D721Med (cell line): ENCODE measurements at regions not wholly inside any gene's neighbourhood (a gene's known extent, or its start where the extent isn't known, plus 50 kb on each side); places are given as distances from the start of the nearest gene placed in this dataset.

ENCODE experiments used
- DNase-seq: peaks from one replicate; pipeline ENCODE4 v3.0.0; 2011; ENCODE audit warnings: low spot score; ENCODE audit not compliant: insufficient read length
- FAIRE-seq: peaks from 2 replicates; lab custom pipeline; 2011; peaks lifted over from hg19 to GRCh38; lab: Jason Lieb, UNC
- TF ChIP-seq, protein P1 (sequence below): IDR thresholded peaks from 2 replicates; pipeline ENCODE4 v1.5.1; 2012; ENCODE audit warnings: mild to moderate bottlenecking, control low read depth; ENCODE audit not compliant: insufficient read depth; ENCODE audit errors: missing control alignments

DNA sequence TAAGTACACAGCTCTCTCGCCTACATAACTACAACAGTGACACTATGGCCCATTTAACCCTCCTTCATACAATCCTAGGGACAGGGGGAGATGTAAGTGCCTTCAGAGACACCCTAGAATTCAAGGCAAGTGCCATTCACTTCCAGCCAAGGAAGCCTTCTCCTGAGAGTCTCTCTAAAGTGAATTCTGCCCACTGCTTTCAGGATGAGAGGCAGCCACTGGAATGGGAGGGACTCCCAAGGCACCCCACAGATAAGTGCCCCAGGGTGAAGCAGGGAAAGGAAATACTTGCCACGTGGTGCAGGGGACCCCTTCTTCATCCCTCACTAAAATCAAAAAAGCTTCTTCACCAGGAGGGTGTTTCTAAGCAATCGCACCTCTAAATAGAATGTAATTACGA, 283.7 kb downstream of the ZNF608 start:
- no peak for DNase-seq
- no peak for FAIRE-seq
- TF ChIP-seq, protein P1, sequence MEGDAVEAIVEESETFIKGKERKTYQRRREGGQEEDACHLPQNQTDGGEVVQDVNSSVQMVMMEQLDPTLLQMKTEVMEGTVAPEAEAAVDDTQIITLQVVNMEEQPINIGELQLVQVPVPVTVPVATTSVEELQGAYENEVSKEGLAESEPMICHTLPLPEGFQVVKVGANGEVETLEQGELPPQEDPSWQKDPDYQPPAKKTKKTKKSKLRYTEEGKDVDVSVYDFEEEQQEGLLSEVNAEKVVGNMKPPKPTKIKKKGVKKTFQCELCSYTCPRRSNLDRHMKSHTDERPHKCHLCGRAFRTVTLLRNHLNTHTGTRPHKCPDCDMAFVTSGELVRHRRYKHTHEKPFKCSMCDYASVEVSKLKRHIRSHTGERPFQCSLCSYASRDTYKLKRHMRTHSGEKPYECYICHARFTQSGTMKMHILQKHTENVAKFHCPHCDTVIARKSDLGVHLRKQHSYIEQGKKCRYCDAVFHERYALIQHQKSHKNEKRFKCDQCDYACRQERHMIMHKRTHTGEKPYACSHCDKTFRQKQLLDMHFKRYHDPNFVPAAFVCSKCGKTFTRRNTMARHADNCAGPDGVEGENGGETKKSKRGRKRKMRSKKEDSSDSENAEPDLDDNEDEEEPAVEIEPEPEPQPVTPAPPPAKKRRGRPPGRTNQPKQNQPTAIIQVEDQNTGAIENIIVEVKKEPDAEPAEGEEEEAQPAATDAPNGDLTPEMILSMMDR: no peak

DNA sequence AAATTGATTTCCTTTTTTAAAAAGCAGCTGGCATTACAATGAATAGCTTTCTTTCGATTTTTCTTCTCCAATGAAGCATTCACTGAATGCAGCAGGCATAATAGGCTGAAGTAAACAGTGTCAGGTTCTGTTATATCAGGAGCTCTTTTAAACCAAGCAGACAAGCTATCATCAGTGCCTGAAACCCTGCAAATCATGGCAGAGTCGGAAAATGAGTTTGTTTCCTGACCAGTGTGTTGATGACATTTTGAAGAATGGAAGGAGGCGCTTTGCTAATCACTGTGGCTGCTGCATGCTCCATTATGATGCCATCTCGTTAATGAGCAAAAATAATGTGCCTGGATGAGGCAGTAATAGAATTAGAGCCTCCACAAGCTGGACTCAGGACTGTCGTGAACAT, 284.5 kb downstream of the ZNF608 start:
- DNase-seq: no peak
- TF ChIP-seq, protein P1: no peak
- no peak for FAIRE-seq

DNA sequence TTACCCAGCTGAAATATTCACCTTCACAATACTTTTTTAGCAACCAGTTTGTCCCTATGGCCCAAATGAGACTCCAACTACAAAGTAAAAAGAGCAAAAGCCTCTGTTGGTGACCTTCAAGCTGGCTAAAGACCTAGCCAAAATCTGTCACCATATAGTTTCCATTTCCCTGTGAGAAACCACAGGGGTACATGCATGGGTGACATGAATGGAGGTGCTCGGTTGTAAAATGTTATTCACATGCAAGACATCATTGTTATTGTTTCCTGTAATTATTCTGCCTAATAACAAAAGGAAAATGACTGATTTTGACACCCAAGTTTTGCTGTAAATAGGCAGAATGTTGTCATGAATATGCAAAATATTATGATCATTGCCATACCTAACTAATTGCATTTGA, 285.3 kb downstream of the ZNF608 start:
- no peak for DNase-seq
- no peak for FAIRE-seq
- TF ChIP-seq, protein P1: no peak

DNA sequence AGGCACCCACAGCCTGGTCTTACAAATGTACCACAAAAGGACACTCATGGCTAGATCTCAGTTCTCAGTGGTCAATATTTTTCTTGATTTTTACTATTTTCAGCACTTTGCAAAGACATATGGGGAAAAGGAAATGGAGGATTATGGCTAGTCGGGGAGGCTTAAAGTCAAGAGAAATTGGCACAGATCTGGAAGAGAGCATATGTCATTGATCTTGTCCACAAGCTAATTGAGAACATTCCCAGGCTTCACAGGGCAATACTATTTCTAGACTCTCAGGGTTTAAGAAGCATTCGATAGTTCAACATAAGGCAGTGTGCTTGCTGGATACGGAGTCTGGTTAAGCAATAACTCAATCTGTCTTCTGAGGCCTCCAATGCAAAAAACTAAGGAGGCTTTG, 285.8 kb downstream of the ZNF608 start:
- TF ChIP-seq, protein P1: no peak
- DNase-seq (no peak), FAIRE-seq (no peak)

DNA sequence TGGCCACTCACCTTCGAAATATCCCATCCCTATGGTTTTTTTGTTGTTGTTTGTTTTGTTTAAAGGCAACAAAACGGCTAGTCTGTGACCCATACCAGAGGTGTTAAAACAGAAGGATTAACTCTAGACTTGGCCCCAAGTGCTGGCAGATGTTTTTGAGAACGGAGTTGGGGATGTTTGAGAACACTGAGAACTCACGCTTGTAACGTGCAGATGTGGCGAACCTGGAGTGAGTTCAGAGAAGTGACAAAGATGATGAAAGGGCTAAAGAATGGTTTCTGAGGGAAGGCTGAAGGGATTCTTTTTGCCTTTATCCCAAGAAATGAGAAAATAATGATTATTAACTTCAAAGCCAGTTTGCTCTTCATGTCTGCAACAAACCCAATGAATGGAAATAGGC, 286.5 kb downstream of the ZNF608 start:
- no peak for DNase-seq

DNA sequence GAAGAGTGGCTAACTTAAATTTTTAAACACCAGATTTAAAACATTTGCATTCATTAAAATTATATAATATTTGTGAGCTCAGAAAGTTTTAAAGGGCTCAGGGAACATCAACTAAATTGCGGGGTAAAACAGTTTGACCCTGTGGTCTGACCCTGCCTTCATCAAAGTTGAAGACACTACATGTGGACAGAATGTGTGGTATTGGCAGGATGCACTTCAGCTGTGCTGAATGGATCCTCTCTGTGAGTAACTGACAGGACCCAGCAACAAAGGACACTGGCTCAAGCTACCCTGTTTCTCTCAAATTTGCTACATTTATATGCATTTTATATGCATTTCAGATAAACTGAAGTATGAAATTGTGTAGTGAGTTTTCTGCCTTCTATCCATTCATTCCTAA, 288.5 kb downstream of the ZNF608 start:
- FAIRE-seq (no peak), DNase-seq (no peak)
- TF ChIP-seq, protein P1: no peak

More for the DNA sequence above, 286.5 kb downstream of the ZNF608 start:
- TF ChIP-seq, protein P1: no peak
- no peak for FAIRE-seq

DNA sequence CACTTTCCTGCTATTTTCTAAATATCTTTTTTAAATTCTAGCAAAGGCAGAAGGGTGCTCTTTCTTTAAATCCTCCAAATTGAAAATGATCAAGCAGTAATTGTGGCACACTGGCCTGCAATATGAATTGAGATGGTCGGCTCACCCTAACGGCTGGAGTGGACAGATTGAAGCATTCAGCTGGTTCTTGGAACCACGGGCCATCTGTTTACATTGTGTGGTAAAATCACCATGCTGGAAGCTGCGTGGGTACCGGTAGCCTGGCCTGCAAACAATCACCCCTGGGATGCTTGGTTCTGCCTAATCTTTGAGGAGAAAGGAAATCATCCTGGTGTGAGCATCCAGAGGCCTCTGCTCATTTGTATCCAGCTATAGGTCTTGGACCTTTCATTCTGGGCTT, 289.3 kb downstream of the ZNF608 start:
- TF ChIP-seq, protein P1: no peak
- FAIRE-seq (no peak), DNase-seq (no peak)
